ENCODE measurements at regions not wholly inside any gene's neighbourhood (a gene's known extent, or its start where the extent isn't known, plus 50 kb on each side); places are given as distances from the start of the nearest gene placed in this dataset.

DNA sequence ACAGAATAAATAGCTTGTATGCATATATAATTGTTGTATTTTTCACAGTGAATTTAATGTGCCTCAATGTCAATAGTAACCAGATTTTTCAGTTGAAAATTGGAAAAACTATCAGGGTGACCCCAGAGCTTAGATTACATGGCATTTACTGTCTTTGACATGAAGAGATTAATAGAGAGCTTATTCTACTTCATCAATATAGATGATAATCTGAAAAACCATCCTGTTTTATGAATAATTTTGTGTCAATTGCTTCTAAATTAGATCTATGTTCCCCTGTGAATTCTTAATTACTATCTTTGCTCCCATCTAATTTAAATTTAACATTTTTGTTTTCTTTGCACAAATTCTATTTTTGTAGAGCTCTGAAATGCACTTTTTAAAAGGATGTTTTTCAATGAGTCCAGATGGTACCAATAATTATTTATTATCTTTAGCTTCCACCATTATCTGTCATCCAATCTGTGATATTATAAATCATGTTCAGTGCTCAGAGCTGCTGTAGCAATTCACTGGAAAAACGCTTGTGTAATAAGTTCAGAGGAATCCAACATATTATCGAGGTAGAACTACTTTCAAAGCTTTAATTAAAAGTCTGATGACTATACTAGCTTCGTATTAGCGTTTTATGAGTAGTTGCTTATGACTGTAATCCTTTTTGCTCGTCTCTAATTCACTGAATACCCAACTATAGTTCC lies 291.4 kb downstream of the JRKL start:
- TF ChIP-seq, protein P1, sequence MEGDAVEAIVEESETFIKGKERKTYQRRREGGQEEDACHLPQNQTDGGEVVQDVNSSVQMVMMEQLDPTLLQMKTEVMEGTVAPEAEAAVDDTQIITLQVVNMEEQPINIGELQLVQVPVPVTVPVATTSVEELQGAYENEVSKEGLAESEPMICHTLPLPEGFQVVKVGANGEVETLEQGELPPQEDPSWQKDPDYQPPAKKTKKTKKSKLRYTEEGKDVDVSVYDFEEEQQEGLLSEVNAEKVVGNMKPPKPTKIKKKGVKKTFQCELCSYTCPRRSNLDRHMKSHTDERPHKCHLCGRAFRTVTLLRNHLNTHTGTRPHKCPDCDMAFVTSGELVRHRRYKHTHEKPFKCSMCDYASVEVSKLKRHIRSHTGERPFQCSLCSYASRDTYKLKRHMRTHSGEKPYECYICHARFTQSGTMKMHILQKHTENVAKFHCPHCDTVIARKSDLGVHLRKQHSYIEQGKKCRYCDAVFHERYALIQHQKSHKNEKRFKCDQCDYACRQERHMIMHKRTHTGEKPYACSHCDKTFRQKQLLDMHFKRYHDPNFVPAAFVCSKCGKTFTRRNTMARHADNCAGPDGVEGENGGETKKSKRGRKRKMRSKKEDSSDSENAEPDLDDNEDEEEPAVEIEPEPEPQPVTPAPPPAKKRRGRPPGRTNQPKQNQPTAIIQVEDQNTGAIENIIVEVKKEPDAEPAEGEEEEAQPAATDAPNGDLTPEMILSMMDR (conservative IDR thresholded peaks at IDR 0.05; ENCODE audit: low read depth, low read length): no peak
- H3K4me3 ChIP-seq (ENCODE audit: low read depth, low read length): no peak overlapping the region
- no peak for DNase-seq (ENCODE audit: low read depth)

DNA sequence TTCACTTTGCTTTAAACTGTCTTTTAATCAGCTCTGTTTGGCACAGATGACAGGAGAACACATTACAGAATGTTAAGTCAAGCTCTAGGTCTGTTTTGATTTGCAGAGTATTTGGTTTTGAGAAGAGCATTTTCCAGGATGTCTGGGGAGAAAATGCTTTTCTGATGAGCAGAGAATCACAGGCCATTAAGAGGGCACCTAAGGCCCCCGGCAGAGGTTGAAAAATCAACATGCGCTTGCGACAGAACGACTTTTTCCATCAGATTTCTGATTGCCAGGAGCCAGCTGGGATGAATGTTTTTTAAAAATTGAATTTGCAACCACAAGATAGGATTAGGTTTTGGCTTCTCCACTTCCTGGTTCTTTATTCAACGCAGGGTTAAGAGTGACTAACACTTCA lies 304.5 kb downstream of the JRKL start:
- H3K4me3 ChIP-seq (ENCODE audit: low read depth, low read length): no peak overlapping the region
- DNase-seq (ENCODE audit: low read depth): no peak
- TF ChIP-seq, protein P1 (conservative IDR thresholded peaks at IDR 0.05; ENCODE audit: low read depth, low read length): no peak

DNA sequence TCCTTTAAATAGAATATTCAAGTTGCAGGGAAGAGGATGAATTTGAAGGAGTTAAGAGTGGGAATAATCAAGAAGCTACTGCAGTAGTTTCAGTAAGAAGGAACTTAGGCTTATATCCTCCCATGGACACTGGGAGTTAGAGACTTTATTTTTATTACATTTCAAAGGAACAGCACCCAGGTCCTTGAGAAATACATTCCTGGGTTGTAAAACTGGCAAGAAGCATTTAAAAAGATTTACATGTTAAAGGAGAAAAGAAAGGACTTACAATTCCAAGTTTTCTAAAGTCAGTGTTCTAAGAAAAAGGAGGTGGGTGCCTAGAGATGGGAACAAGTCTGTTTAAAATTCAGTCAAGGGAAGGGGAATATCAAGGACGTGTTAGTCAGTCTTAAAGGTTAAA lies 306.9 kb downstream of the JRKL start:
- no peak for DNase-seq (ENCODE audit: low read depth)
- TF ChIP-seq, protein P1 (conservative IDR thresholded peaks at IDR 0.05; ENCODE audit: low read depth, low read length): no peak
- no peak overlapping the region for H3K4me3 ChIP-seq (ENCODE audit: low read depth, low read length)

DNA sequence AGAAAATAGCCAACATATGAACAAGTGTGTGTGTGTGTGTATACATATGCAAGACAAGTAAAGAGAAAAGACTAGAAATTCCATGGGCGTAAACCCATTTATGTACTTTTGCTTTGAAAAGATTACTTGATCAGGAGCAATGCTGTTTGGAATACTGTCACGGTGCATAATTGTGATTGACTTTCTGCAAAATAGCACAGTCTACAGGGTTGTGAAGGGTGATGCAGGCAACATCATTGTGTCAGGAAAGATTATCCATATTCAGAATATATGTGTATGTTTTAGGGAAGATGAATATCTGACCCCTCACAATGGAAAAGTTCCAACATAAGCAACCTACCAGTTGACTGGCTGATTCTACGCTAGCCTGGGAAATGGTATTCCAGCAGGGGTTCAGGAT lies 307.7 kb downstream of the JRKL start:
- TF ChIP-seq, protein P1 (conservative IDR thresholded peaks at IDR 0.05; ENCODE audit: low read depth, low read length): no peak
- DNase-seq (ENCODE audit: low read depth): no peak
- H3K4me3 ChIP-seq (ENCODE audit: low read depth, low read length): no peak overlapping the region

DNA sequence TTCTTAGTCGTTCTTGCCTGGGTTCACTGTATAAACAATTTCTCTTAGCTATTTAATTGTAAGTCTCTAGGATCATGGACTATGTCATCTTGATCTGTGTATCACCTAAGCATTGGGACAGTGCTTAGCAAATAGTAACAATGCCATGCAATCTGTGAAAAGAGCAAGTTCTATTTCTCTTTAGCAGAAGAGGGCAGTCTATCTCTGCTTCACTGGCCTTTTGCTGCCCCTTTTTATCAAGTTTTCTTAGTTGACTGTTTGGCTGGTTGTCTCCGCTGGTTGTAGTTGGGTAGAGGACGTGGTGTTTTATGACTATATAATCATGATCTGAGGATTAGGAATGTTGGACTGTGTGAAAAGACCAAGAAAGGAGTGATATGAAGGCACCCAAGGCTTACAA lies 315.0 kb downstream of the JRKL start:
- TF ChIP-seq, protein P1 (conservative IDR thresholded peaks at IDR 0.05; ENCODE audit: low read depth, low read length): peak; percentile 24
- no peak overlapping the region for H3K4me3 ChIP-seq (ENCODE audit: low read depth, low read length)
- peak; percentile 11 for DNase-seq (ENCODE audit: low read depth)

DNA sequence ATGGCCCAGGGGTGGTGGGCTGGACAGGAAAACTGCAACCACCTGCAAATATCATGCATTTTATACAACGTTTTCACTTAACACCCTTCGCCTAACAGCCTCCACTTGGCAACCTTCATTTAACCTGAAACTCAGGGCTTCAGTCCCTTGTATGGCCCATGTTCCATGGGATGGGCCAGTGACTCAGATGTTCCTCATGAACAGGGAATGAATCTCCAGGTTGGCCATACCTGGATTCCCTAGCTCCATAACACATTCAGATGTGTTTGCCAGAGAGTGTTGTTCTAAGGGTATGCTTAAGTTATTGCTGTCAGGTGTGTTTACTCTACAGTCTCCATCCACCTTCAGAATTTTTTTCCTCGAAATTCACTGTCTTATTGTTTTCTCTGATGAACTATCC lies 316.9 kb downstream of the JRKL start:
- no peak for DNase-seq (ENCODE audit: low read depth)
- no peak overlapping the region for H3K4me3 ChIP-seq (ENCODE audit: low read depth, low read length)
- TF ChIP-seq, protein P1 (conservative IDR thresholded peaks at IDR 0.05; ENCODE audit: low read depth, low read length): no peak

DNA sequence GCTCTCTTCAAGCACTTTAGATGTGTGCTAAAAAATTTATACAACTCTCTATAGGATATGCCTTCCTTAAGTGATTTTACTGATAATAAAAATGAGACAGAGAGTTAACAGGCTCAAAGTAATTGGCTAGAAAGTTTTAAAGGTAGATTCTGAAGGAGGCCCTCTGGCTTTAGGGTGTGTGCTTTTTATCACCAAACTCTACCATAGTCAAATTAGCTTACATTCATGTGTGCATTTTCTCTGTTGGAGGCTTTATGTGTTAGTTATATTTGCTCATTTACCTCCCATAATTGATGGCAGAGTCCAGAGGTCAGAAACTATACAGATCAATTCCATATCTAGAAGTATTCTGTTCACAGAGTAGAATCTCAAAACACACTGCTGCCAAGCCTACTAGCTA lies 317.5 kb downstream of the JRKL start:
- TF ChIP-seq, protein P1 (conservative IDR thresholded peaks at IDR 0.05; ENCODE audit: low read depth, low read length): no peak
- DNase-seq (ENCODE audit: low read depth): no peak
- H3K4me3 ChIP-seq (ENCODE audit: low read depth, low read length): no peak overlapping the region
